K562 (cell line): ENCODE measurements at regions not wholly inside any gene's neighbourhood (a gene's known extent, or its start where the extent isn't known, plus 50 kb on each side); places are given as distances from the start of the nearest gene placed in this dataset.

Experiments used
- ATAC-seq: fragments of 200-7000 bp; cut with Tn5 transposase; 3 replicates; pipeline ENCODE4 v1.9.1; 2020; ENCODE audit warnings: moderate library complexity
- BruUV-seq: library from RNA; stranded (reverse); fragments of 400-500 nt; replicated peaks from 2 replicates; lab custom pipeline; 2021; lab: Mats Ljungman, UMichigan
- CTCF ChIA-PET: fragments of 300-600 bp; formaldehyde crosslinking; extraction: SDS; loops from one replicate; lab custom pipeline; 2021; ENCODE audit warnings: low intra/inter-chr PET ratio; lab: Yijun Ruan, JAX
- POLR2A ChIA-PET: fragments of 300-600, 350-650 bp; sonication (Branson Sonifier 250); formaldehyde crosslinking; extraction: SDS; loops from one replicate; lab custom pipeline; 2021; ENCODE audit warnings: antibody characterized with exemption, inconsistent platforms; lab: Yijun Ruan, JAX
- DNase-seq, 4 experiments: peaks; one replicate each; pipeline versions ENCODE4 v3.0.0 to v3.0.0-alpha.2; 2011 to 2018; ENCODE audit warnings: low spot score in 3 of 4, mixed read lengths in 3 of 4; ENCODE audit errors: extremely low read depth in 1 of 4
- FAIRE-seq: peaks from 2 replicates; lab custom pipeline; 2011; peaks lifted over from hg19 to GRCh38; lab: Jason Lieb, UNC
- H2AFZ ChIP-seq: 2 replicates; pipeline ENCODE4 v1.6.0; 2011; ENCODE audit warnings: low read depth, low read length, control low read depth, inconsistent platforms
- H3K27ac ChIP-seq: fragments of 200-600 bp; 3 replicates; pipeline ENCODE4 v1.8.0; 2011; ENCODE audit warnings: low read depth, mild to moderate bottlenecking, control low read depth, inconsistent platforms, low read length, moderate library complexity, mixed read lengths; ENCODE audit errors: extremely low read depth
- H3K27me3 ChIP-seq, 2 experiments: fragments of 300-600 bp in 1 of 2; 2 replicates in 1 of 2; 3 replicates in 1 of 2; pipeline versions ENCODE4 v1.6.0 to v1.8.0; 2011; ENCODE audit warnings: inconsistent platforms in 2 of 2, low read length in 2 of 2, mild to moderate bottlenecking in 1 of 2, mixed read lengths in 1 of 2, moderate library complexity in 1 of 2; ENCODE audit not compliant: control insufficient read depth in 2 of 2, insufficient read depth in 2 of 2
- H3K36me3 ChIP-seq: fragments of 300-600 bp; 3 replicates; pipeline ENCODE4 v1.8.0; 2011; ENCODE audit warnings: mild to moderate bottlenecking, low read length, inconsistent platforms; ENCODE audit not compliant: control insufficient read depth, insufficient read depth
- H3K4me1 ChIP-seq, 2 experiments: fragments of 200-600 bp in 1 of 2; replicated peaks in 1 of 2; 2 replicates in 1 of 2; 3 replicates in 1 of 2; pipeline versions ENCODE4 v1.5.1 to v1.8.0; 2011; ENCODE audit warnings: inconsistent platforms in 2 of 2, low read length in 2 of 2, mild to moderate bottlenecking in 1 of 2, mixed read lengths in 1 of 2, moderate library complexity in 1 of 2; ENCODE audit not compliant: control insufficient read depth in 2 of 2, insufficient read depth in 2 of 2
- H3K4me2 ChIP-seq: 2 replicates; pipeline ENCODE4 v1.6.1; 2011; ENCODE audit warnings: low read length, control low read depth, inconsistent platforms, mixed read lengths; ENCODE audit not compliant: insufficient read depth
- H3K4me3 ChIP-seq: fragments of 200-600 bp; sonication (generic), shearing (Covaris generic); 2 replicates; pipeline ENCODE4 v1.5.1; 2016; ENCODE audit warnings: control low read depth, inconsistent platforms
- H3K79me2 ChIP-seq: fragments of 200-600 bp; 3 replicates; pipeline ENCODE4 v1.8.0; 2011; ENCODE audit warnings: low read length, inconsistent platforms; ENCODE audit not compliant: control insufficient read depth, insufficient read depth
- H3K9ac ChIP-seq, 2 experiments: 2 replicates each; pipeline versions ENCODE4 v1.6.0 to v1.6.1; 2011; ENCODE audit warnings: low read depth in 2 of 2, low read length in 2 of 2, control low read depth in 1 of 2, inconsistent platforms in 1 of 2, mild to moderate bottlenecking in 1 of 2, mixed read lengths in 1 of 2; ENCODE audit not compliant: insufficient read depth in 1 of 2
- H3K9me1 ChIP-seq: one replicate; pipeline ENCODE4 v1.6.0; 2011; ENCODE audit warnings: inconsistent platforms, mild to moderate bottlenecking, low read length, moderate library complexity; ENCODE audit not compliant: control insufficient read depth, insufficient read depth
- H3K9me3 ChIP-seq: replicated peaks from 2 replicates; pipeline ENCODE4 v1.5.1; 2011; ENCODE audit warnings: low read depth, low read length, inconsistent platforms; ENCODE audit not compliant: control insufficient read depth, insufficient read depth
- H4K20me1 ChIP-seq: replicated peaks from 2 replicates; pipeline ENCODE4 v1.6.1; 2011; ENCODE audit warnings: low read length, inconsistent platforms, mixed read lengths; ENCODE audit not compliant: control insufficient read depth, insufficient read depth
- FOSL1 ChIP-seq: fragments of 200-800 bp; sonication (Bioruptor generic); conservative IDR thresholded peaks from 2 replicates; pipeline ENCODE4 v1.6.1; 2016; ENCODE audit warnings: missing genetic modification characterization, missing compliant biosample characterization
- HNRNPH1 ChIP-seq: fragments of 200-400 bp; formaldehyde crosslinking; optimal IDR thresholded peaks from 2 replicates; pipeline ENCODE3; 2017; ENCODE audit warnings: low read depth, mild to moderate bottlenecking, low read length, moderate library complexity
- KDM4B ChIP-seq, 2 experiments: fragments of 450-650 bp in 1 of 2; sonication (generic) in 1 of 2; IDR thresholded peaks; 2 replicates each; pipeline ENCODE4 v1.6.1; 2016 to 2017; ENCODE audit warnings: borderline replicate concordance in 2 of 2, antibody characterized with exemption in 1 of 2, low read depth in 1 of 2, mild to moderate bottlenecking in 1 of 2
- MEIS2 ChIP-seq: fragments of 450-650 bp; IDR thresholded peaks from 2 replicates; pipeline ENCODE4 v1.6.1; 2014; ENCODE audit warnings: mild to moderate bottlenecking; ENCODE audit not compliant: partially characterized antibody
- RBM39 ChIP-seq: fragments of 200-400 bp; formaldehyde crosslinking; optimal IDR thresholded peaks from 2 replicates; pipeline ENCODE3; 2018; ENCODE audit warnings: low read depth, low read length
- SAP30 ChIP-seq: fragments of 200-600 bp; sonication (generic); IDR thresholded peaks from 2 replicates; pipeline ENCODE4 v1.6.1; 2012; ENCODE audit warnings: borderline replicate concordance, low read depth, mild to moderate bottlenecking, moderate library complexity, low read length, control low read depth, inconsistent platforms; ENCODE audit not compliant: insufficient read depth, poor library complexity, severe bottlenecking
- SIN3B ChIP-seq: fragments of 450-650 bp; IDR thresholded peaks from 2 replicates; pipeline ENCODE4 v1.6.1; 2017; ENCODE audit warnings: low read depth, mild to moderate bottlenecking, moderate library complexity
- SUPT5H ChIP-seq: fragments of 450-650 bp; IDR thresholded peaks from 2 replicates; pipeline ENCODE4 v1.6.1; 2016
- ZFP30 ChIP-seq: fragments of 250-450 bp; sonication (Bioruptor Pico); IDR thresholded peaks from 2 replicates; pipeline ENCODE4 v1.8.0; 2022; ENCODE audit warnings: moderate library complexity, mild to moderate bottlenecking, inconsistent platforms, borderline replicate concordance
- ZFX ChIP-seq: sonication (generic); formaldehyde crosslinking; IDR thresholded peaks from 2 replicates; pipeline ENCODE4 v1.8.0; 2022; ENCODE audit warnings: mild to moderate bottlenecking, missing genetic modification reagents, moderate library complexity
- ZNF253 ChIP-seq: fragments of 250-450 bp; sonication (Bioruptor Pico); conservative IDR thresholded peaks from 2 replicates; pipeline ENCODE4 v1.6.1; 2021; ENCODE audit warnings: mild to moderate bottlenecking
- ZNF592 ChIP-seq: fragments of 450-650 bp; IDR thresholded peaks from 2 replicates; pipeline ENCODE4 v1.6.1; 2017; ENCODE audit warnings: antibody characterized with exemption, mild to moderate bottlenecking
- WGBS: fragments of 100-300 bp; shearing (Covaris generic); methylation state at CpG from one replicate; pipeline ENCODE4 v1.1.6; 2016; ENCODE audit warnings: low coverage, mixed read lengths; ENCODE audit not compliant: insufficient coverage; ENCODE audit errors: missing lambda C conversion rate; 5-methylcytosine and 5-hydroxymethylcytosine counted together
- in situ Hi-C: fragments of 300-500 bp; cut with MboI; formaldehyde crosslinking; loops from 4 replicates; pipeline ENCODE4 v1.15.0; 2018; ENCODE audit warnings: inconsistent platforms, mixed read lengths
- intact Hi-C: fragments of 100-400 bp; cut with micrococcal nuclease; formaldehyde crosslinking; loops from 2 replicates; pipeline ENCODE4 v1.14.2; 2022
- TF ChIP-seq, protein P1 (sequence below): fragments of 450-650 bp; formaldehyde crosslinking; conservative IDR thresholded peaks from 2 replicates; pipeline ENCODE4 v1.4.0; 2022; ENCODE audit warnings: mild to moderate bottlenecking, missing genetic modification characterization

DNA sequence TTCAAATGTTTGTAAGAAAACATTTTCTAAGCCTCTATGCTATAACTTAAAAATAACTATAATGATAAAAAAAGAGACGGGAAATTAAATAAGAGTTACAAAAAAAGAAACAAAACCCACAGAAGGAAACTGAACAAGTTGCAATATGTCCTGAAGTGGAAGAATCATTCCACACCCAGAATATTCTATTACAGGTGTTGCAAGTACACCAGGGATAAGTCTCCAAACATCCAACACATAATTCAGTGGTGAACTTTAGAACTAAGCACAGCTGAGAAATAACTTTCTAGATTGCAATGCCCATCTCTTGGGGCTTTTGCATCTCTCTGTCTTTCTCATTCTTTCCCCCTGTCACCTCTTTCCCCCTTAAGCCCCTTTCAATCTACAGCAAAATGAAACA lies 325.2 kb downstream of the BRINP1 start:
- Histone ChIP-seq H3K79me2 (no peaks in the 10 kb centered on the region), H2AFZ (no peak overlapping the region), H3K9me1 (no peaks in the 10 kb centered on the region), H3K4me2 (no peak overlapping the region), H3K27ac (no peak overlapping the region), H3K9me3 (no peaks in the 10 kb centered on the region), H3K4me1 (no peaks in the 10 kb centered on the region), H4K20me1 (no peaks in the 10 kb centered on the region), H3K36me3 (no peaks in the 10 kb centered on the region), H3K9ac (no peak overlapping the region), H3K4me3 (no peak overlapping the region), H3K27me3 (no peaks in the 10 kb centered on the region)
- no peak for FAIRE-seq
- DNase-seq, result no peak
- WGBS, result 0% methylated on average over 1 of the region's 1 CpG
- intact Hi-C loops (no loop called here), in situ Hi-C loops (no loop called here)
- ATAC-seq, result no peak
- TF ChIP-seq SUPT5H, result no peak
- TF ChIP-seq ZNF592, result no peak
- TF ChIP-seq ZFX (CRISPR knock-in tag), result no peak
- no peak for TF ChIP-seq ZNF253 (CRISPR knock-in tag)
- TF ChIP-seq ZFP30 (CRISPR knock-in tag), result no peak
- TF ChIP-seq, protein P1, sequence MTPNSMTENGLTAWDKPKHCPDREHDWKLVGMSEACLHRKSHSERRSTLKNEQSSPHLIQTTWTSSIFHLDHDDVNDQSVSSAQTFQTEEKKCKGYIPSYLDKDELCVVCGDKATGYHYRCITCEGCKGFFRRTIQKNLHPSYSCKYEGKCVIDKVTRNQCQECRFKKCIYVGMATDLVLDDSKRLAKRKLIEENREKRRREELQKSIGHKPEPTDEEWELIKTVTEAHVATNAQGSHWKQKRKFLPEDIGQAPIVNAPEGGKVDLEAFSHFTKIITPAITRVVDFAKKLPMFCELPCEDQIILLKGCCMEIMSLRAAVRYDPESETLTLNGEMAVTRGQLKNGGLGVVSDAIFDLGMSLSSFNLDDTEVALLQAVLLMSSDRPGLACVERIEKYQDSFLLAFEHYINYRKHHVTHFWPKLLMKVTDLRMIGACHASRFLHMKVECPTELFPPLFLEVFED (CRISPR knock-in tag), result no peak
- TF ChIP-seq HNRNPH1, result no peak
- TF ChIP-seq SAP30, result no peak
- TF ChIP-seq KDM4B (IDR thresholded peaks at IDR 0.05; ENCODE audit: borderline replicate concordance in 2 of 2, low read depth in 1 of 2), result no peak
- TF ChIP-seq FOSL1 (tag), result no peak
- no peak for TF ChIP-seq SIN3B
- TF ChIP-seq RBM39, result no peak
- TF ChIP-seq MEIS2, result no peak
- POLR2A ChIA-PET, result no interaction called here
- no TSS peak for BruUV-seq
- CTCF ChIA-PET, result no interaction called here
